ENCODE measurements at regions not wholly inside any gene's neighbourhood (a gene's known extent, or its start where the extent isn't known, plus 50 kb on each side); places are given as distances from the start of the nearest gene placed in this dataset.

DNA sequence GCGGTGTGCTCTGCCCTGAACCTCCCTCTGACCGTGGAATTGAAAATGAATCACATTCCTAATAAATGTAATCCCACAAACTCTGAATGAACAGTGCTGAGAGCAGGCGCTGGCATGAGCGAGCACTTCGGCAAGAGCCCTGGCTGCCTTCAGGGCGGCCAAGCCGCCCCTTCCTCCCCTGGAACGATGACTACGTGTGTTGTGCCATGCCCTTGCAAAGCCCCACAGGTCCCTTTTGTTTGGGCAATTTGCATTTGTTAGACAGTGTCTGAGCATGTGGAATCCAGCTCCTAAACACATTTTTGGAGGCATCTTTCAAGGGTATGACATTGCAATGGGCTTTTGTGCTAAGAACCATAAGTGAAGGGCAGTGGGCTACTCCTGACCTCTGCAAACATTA lies 95.6 kb upstream of the MKI67 start:
- TF ChIP-seq, protein P1, sequence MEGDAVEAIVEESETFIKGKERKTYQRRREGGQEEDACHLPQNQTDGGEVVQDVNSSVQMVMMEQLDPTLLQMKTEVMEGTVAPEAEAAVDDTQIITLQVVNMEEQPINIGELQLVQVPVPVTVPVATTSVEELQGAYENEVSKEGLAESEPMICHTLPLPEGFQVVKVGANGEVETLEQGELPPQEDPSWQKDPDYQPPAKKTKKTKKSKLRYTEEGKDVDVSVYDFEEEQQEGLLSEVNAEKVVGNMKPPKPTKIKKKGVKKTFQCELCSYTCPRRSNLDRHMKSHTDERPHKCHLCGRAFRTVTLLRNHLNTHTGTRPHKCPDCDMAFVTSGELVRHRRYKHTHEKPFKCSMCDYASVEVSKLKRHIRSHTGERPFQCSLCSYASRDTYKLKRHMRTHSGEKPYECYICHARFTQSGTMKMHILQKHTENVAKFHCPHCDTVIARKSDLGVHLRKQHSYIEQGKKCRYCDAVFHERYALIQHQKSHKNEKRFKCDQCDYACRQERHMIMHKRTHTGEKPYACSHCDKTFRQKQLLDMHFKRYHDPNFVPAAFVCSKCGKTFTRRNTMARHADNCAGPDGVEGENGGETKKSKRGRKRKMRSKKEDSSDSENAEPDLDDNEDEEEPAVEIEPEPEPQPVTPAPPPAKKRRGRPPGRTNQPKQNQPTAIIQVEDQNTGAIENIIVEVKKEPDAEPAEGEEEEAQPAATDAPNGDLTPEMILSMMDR (IDR thresholded peaks at IDR 0.05; ENCODE audit: low read length), result no peak
- TF ChIP-seq EZH2 (IDR thresholded peaks at IDR 0.05; ENCODE audit: borderline replicate concordance, low read length), result no peak
